Activated CD8-positive, alpha-beta memory T cell treated with anti-CD3 and anti-CD28 coated beads, Interleukin-2, amount 50 U/mL, for 4 hours (primary cell): ENCODE measurements at regions not wholly inside any gene's neighbourhood (a gene's known extent, or its start where the extent isn't known, plus 50 kb on each side); places are given as distances from the start of the nearest gene placed in this dataset.
"Not testable (repeated sequence)": the region's sequence is repeated elsewhere in the genome, so short reads cannot be mapped to it uniquely, and the experiment has no call there.

Experiments
- DNase-seq: peaks from one replicate; pipeline ENCODE4 v3.0.0-alpha.2; 2020

- no peak for DNase-seq
These were observed 167.7 kb upstream of the PLXNC1 start for GRCh38 chr12:93980711-93981110.

DNA sequence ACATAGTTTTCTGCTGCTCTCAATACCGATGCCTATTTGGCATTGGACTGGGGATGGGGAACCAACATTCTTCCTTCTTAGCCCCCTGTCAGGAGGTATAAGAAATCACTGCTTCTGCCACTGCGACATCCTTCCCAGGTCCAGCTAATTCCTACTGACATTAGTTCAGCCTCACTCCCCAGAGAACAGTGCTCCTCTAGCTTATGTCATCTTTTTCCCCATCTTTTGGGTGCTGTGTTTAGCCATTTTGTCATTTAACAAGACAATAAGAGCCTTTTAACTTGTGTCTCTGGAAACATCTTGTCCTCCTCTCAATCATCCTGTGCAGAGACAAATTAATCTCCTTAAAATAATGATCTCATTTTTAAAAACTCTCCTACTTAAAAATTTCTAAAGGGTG, 167.0 kb upstream of the PLXNC1 start:
- DNase-seq: no peak

DNA sequence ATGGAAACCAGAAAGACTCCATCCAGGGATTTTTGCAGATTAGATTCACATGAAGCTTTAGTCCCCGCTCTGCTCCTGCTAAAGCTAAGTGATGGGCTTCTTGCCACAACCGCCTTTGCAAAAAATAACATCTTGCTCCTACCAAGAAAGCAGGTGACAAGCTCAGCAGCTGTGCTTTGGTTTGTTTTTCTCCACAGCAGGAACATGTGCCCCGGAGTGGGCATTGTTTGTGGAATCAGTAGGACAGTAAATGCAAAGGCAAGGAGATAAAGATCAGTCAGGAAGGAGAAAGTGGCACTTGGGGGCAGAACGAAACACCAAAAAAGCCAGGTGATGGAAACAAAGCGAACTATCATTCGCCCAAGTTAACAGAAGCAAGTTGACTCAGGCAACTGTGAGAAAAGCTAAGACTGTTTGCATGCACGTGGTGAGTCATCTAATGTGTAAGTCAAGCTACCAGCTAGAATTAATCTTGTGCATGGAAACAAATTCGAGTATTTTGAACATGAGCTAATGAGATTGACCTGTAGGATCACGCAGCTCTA, 165.5 kb upstream of the PLXNC1 start:
- DNase-seq: no peak

- DNase-seq: no peak
These were observed 164.4 kb upstream of the PLXNC1 start for GRCh38 chr12:93984005-93984404.

- no peak for DNase-seq
These were observed 158.4 kb upstream of the PLXNC1 start for GRCh38 chr12:93989949-93990348.

DNA sequence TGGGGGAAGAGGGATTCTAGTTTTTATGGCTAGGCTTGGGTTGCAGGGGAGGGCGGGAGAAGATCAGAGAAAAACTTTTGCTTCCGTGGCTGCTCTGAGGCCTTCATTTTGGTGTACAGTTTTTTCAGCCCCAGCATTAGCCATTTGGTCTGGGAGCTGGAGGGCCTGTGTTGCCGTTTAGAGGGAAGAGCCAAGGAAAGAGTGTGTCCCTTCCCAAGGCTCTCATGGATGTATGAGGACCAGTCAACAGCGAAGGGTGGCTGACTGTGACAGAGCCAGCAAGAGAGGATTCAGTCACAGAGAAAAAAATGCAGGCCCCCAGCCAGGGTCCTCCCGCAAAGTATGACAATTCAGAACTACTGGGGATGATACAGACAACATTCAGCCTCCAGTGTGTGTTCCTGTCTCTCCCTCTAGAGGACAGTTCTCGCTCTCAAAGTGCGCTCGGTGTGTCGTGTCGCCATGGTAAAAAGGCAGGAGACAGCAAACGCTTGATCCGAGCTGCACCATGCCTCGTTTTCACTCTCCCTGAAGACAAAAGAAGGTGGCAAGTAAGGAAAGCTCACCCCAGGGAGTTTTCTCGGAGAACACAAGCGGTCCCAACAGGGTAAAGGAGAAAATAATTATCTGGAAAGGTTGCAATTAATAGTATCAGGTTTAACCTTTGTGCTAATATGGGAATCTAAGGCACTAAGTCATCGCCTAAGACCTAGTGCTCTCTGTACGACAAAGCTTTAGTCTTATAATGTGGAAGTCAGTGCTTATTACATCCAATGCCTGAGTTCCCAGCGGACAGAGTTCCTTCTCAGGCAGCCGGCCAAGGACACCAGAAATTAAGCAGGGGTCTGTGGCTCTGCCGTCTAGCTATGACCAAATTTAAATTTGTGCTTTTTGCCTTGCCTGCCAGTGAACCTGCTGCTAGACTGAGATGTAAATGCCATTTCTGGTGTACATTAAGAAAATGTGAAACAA, 157.3 kb upstream of the PLXNC1 start:
- DNase-seq: no peak

DNA sequence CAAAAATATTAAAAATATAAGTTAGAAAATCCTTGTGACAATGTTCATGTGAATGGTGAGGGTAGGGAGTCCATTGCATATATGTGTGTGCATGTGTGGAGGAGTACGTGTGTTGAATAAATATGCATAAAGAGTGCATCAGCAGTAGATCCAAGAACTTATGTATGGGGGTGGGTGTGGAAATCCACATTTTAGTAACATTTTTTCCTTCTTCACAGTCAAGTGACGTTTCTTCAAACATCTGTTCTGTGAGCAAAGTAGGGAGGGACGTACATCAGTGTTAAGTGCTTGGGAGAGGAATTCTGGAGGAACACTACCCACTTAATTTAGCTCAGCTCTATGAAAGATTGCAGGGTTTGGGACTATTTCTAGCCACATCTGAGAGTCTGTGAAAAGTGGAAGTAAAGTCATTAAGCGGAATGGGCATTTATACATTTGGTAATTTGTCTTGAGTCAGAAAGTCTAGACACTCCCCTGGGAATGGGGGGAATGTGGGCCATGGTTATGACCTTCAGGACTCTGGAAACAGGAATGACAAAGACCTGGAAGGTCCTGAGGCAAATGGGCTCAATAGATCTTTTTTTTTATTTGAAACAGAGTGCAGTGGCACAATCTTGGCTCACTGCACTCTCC, 156.4 kb upstream of the PLXNC1 start:
- DNase-seq: no peak

GRCh38 chr12:93994721-93995120, 153.7 kb upstream of the PLXNC1 start:
- no peak for DNase-seq

DNA sequence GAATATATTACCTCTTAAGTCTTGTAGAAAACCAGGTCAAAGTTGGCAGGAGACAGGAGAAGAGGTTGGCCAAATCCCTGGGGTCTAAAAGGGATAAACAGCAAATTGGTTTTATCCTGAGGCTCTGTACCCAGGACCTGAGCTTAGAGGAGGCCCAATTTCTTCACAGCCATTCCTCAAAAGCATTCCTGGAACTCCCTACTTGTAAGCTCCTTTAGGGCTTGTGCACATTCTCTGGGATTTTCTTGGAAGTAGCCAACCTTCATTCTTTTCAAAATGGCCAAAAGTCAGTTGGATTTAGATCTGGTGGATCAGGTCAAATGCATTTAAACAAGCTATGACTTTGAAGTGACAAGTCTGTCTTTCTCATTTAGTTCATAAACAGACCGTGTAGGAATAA, 152.1 kb upstream of the PLXNC1 start:
- no peak for DNase-seq

GRCh38 chr12:94001691-94002090, 146.7 kb upstream of the PLXNC1 start:
- no peak for DNase-seq

DNA sequence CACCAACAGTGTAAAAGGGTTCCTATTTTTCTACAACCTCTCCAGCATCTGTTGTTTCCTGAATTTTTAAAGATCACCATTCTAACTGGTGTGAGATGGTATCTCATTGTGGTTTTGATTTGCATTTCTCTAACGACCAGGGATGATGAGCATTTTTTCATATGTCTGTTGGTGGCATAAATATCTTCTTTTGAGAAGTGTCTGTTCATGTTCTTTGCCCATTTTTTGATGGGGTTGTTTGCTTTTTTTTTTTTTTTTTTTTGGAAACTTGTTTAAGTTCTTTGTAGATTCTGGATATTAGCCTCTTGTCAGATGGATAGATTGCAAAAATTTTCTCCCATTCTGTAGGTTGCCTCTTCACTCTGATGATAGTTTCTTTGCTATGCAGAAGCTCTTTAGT, 145.5 kb upstream of the PLXNC1 start:
- not testable (repeated sequence) for DNase-seq

DNA sequence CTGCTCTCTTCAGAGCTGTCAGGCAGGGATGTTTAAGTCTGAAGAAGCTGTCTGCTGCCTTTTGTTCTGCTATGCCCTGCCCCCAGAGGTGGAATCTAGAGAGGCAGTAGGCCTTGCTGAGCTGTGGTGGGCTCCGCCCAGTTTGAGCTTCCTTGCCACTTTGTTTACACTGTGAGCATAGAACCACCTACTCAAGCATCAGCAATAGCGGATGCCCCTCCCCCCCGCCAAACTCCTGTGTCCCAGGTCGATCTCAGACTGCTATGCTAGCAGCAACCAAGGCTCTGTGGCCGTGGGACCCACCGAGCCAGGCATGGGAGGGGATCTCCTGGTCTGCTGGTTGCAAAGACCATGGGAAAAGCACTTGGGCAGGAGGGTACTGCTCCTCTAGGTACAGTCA, 140.5 kb upstream of the PLXNC1 start:
- DNase-seq: peak; percentile 16

- no peak for DNase-seq
These were observed 138.1 kb upstream of the PLXNC1 start for GRCh38 chr12:94010307-94010706.

DNA sequence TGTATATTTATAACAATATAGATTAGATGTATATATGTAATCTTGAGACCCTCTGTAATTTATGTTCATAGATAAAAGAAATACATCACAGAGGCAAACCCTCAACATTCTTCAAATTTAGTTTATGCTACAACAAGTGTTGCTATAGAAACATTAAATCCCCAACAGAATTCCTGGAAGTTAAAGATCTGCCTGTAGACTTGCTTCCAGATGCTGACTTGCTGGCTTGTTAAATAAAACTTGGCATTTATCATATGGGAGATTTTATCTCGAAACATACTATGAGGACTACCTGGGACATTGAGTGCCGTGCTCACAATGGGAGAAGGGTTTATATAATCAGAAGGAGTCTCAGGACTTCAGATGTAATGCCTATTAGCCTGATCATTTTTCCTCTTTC, 136.3 kb upstream of the PLXNC1 start:
- DNase-seq: no peak

DNA sequence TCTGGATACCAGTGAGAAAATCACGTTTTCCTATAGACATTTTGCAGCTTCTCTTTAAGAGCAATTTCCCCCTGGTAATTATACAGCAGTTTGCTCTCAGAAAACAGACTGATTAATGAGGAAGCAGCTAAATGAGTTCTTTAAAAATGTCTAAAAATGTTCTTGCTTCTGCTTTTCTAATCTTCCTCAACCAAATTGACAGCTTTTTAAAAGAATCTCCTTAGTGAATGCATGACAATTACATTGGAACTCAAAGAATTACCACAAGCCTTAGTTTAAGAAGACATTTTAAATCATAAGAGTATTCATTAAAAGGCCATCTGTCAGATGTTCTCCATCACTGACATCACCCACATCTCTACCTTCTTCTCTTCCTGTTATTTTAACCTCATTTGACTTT, 135.8 kb upstream of the PLXNC1 start:
- DNase-seq: no peak

DNA sequence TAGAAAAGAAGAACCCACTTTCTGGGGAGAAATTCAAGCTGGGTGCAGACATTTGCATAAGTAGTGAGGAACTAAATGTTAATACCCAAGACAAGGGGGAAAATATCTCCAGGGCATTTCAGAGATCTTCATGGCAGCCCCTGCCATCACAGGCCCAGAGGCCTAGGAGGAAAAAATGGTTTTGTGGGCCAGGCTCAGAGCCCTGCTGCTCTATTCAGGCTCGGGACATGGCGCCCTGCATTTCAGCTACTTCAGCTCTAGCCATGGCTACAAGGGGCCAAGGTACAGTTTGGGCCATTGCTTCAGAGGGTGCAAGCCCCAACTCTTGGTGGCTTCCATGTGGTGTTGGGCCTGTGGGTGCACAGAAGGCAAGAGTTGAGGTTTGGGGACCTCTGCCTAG, 131.1 kb upstream of the PLXNC1 start:
- DNase-seq: not testable (repeated sequence)

DNA sequence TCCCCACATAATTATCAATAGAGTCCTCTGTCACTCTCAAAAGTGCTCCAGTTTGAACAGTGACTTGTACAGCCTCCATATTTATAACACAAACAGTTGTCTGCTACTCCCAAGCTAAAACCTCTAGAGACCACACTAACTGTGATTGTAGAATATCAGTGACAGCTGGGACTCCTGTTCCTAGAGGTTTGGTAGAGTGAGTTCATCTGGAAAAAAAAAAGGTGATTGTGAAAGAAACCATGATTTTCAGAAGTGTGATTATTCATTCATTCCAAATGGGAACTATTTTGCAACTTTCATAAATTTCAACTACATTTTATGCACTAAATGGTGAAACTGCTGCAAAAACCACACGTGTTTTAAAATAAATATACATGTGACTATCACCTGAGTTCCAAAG, 128.0 kb upstream of the PLXNC1 start:
- no peak for DNase-seq

DNA sequence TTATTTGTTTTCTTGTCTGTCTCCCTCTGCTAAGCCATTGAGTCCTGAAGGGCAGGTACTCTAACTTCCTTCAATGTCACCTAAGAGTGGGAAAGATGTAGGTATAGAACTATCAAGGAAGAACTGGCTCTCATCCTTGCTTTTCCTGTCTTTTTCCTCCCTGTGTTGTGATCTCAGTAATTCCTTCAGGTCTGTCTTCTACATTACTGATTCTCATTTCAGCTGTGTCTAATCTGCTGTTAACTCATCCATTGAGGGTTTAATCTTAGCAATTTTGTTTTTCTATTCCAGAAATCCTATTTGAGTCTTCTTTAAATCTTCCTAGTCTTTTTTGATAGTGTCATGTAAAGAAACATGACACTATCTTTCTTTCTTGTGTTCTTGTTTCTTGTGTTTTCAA, 124.5 kb upstream of the PLXNC1 start:
- no peak for DNase-seq

GRCh38 chr12:94025068-94025467, 123.3 kb upstream of the PLXNC1 start:
- no peak for DNase-seq

GRCh38 chr12:94025756-94026155, 122.6 kb upstream of the PLXNC1 start:
- no peak for DNase-seq

GRCh38 chr12:94026596-94026995, 121.8 kb upstream of the PLXNC1 start:
- no peak for DNase-seq

DNA sequence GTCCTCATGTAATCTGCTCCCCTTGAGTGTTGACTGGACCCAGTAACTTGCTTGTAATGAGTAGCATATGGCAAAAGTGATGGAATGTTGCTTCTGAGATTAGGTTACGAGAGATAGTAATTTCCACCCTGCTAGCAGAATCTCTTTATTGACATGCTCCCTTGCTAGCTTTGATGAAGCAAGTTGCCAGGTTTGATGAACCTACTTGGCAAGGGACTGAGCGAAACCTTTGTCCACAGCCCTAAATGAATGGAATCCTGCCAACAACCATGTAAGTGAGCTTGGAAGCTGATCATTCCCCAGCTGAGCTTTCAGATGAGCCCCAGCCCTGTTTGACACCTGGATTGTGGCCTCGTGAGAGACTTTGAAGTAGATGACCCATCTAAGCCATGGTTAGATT, 120.8 kb upstream of the PLXNC1 start:
- DNase-seq: no peak

GRCh38 chr12:94031763-94032162, 116.6 kb upstream of the PLXNC1 start:
- DNase-seq: no peak

GRCh38 chr12:94032368-94032767, 116.0 kb upstream of the PLXNC1 start:
- no peak for DNase-seq
